GM19328 (cell line): ENCODE measurements at regions not wholly inside any gene's neighbourhood (a gene's known extent, or its start where the extent isn't known, plus 50 kb on each side); places are given as distances from the start of the nearest gene placed in this dataset.
"Not testable (repeated sequence)": the region's sequence is repeated elsewhere in the genome, so short reads cannot be mapped to it uniquely, and the experiment has no call there.

Experiments used
- ATAC-seq: cut with Tn5 transposase; IDR thresholded peaks from one replicate; pipeline ENCODE4 v1.9.1; 2021; ENCODE audit warnings: mild to moderate bottlenecking, moderate library complexity; ENCODE audit not compliant: unreplicated experiment

- no peak for ATAC-seq
Measured at GRCh38 chr7:119228482-119228881, 1004.0 kb downstream of the ANKRD7 start.

DNA sequence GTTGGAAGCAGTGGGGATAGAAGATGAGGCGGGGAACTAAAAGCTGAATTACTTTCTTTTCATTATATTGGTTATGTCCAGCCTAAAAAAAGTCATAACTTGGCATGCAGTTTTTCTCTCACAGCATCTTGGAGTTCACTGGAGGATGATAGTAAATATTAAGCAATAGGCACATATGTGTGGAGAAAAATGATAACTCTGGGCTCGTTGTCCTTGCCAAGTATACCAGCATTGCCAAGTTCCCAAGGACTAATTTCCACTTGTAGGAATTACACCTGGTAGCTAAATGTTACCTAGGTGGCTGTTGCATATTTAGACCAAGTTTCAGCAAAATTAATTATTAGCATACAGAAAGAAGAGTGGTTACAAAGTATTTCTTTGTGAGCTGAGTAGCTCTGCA, 1007.6 kb downstream of the ANKRD7 start:
- no peak for ATAC-seq

GRCh38 chr7:119233015-119233414, 1008.5 kb downstream of the ANKRD7 start:
- ATAC-seq: no peak

- ATAC-seq: no peak
Measured at GRCh38 chr7:119252962-119253361, 1020.0 kb upstream of the KCND2 start.

DNA sequence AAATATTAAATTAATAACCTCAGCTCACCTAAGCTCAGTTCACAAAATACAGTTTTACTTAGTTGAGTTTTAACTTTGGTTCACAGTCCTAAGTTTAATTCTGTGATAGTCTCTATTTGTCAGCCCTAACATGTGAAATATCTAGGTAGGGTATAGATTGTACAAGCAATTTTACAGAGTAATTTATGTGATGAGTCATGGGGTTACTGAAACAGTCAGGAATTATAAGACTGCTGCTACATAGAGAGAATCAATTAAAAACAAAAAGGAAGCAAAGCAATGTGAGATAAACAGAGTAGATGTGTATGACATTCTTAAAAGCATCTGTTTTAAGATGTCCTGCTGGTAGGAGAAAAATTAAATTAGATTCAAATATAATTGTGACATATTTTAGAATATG, 1018.2 kb upstream of the KCND2 start:
- ATAC-seq: no peak

DNA sequence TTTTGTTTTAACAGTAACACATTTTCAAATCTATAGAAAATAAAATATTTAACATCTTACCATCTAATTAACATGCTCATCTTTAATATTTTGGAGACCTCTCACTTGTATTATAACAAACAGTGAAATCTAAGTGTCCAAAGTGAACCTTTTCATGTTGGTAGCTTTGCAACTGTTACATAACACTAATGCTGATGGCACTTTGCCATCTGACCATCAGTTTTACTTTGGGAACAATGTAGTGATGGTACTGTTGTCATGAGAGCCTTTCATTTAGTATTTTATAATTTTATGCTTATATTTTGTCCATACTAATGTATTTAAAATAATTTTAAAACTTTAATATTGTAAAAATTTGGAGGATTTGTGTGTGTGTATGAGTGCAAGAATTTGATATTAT, 1017.0 kb upstream of the KCND2 start:
- ATAC-seq: no peak

DNA sequence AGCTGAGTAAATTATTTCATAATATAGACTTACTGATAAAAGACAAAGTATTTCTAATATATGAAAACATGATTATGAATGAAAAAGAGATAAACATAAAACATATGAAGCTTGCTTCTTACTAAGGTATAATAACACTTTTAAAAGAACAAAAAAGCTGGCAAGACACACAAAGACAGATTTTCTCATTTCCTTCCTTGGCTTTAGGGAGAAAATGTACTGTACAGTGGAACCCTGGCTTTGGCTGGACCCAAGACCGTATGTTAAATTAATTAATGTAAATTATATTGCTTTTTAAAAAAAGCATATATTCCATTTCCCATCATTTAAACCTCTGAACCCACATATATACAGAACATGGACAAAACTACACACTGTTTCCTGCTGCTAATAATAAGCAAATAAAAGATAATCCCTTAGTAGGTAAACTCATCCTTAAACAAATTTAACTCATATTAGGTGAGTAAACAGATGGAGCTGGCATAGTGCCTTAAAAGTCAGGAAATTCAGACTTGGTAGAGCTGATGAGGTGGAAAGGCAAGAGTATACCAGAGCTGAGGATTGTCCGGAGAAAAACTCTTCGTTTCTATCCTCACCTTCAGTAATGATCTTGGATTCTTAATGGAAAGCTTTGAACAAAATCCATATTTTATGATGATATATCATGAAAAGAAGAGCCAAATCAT, 1016.4 kb upstream of the KCND2 start:
- ATAC-seq: no peak

- not testable (repeated sequence) for ATAC-seq
Measured at GRCh38 chr7:119266790-119267189, 1006.2 kb upstream of the KCND2 start.

DNA sequence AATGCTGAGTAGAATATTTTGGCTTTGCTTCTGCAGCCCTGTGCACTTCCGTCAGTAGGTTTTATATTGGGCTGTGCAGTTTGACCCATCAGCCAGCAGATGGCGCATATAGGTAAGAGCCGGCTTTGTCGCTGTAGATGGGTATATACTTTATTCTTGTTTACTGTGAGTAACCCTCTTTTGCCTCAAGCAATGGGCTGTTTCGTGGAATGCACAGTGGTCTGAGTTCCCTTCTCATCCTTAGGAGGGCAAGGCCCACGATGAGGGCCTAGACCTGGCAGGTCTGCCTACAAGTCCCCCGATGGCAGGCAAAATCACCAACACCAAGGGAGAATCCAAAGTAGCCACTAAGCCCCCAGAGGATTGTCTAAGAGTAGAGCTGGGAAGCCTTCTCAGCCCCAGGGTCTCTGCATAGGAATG, 1002.9 kb upstream of the KCND2 start:
- ATAC-seq: peak; percentile 84

- no peak for ATAC-seq
Measured at GRCh38 chr7:119270644-119271043, 1002.3 kb upstream of the KCND2 start.

GRCh38 chr7:119271147-119271779, 1001.7 kb upstream of the KCND2 start:
- ATAC-seq: no peak

GRCh38 chr7:119281181-119281846, 991.7 kb upstream of the KCND2 start:
- ATAC-seq: no peak

DNA sequence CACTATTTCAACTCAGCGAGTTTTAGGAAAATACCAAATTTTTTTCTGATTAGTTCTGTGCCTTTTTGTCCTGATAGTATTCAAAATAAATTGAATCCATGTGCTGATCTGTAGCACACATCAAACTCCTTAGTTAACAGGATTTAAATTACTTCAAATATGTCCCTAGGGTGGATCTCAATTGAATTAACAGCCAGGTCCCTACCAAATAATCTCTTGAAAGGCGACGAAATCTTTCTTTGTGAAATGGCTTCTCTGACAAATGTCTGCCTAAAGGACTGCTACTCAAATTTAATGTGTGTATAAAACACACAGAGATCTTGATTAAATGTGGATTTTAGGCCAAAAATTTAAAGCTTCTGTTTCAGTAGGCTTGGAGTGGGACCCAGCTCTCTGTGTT, 989.6 kb upstream of the KCND2 start:
- ATAC-seq: no peak

DNA sequence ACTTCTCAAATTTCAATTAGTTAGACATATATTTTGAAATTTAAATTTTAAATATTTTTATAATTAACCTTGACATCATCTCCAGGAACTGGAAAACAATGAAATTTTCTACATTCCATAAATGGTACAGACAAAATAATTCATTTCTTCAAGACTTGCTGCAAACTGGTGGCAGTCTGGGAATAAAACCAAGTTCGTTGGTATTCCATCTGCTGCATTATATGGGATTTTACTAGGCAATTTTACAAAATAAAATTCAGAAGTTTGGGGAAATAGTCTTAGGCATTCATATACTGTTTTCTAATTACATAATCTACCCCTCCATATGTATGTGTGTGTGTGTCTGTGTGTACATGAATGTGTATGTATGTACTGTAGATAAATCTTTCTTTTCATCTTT, 984.6 kb upstream of the KCND2 start:
- no peak for ATAC-seq

DNA sequence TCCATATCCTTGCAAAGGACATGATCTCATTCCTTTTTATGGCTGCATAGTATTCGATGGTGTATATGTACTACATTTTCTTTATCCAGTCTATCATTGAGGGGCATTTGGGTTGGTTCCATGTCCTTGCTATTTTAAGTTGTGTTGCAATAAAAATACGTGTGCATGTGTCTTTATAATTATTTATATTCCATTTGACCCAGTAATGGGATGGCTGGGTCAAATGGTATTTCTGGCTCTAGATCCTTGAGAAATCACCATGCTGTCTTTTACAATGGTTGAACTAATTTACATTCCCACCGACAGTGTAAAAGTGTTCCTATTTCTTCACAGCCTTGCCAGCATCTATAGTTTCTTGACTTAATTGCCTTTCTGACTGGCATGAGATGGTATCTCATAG, 972.6 kb upstream of the KCND2 start:
- not testable (repeated sequence) for ATAC-seq

DNA sequence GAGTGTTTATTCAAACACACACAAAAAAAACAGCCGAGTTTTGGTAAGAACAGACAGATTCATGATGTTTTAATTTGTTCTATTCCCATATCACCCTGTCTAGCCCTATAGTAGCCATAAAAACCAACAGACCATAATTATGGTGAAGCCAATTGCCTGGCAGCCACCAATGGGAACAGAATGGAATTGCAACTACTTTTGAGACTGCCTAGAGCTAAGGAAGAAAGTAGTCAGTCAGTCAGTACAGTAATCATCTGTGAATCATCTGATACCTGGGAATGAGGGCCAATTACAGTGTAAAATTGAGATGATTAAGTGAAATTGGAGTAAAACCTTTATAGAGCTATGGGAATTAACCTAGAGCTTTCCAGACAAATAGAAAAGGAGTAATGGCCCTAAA, 952.7 kb upstream of the KCND2 start:
- no peak for ATAC-seq

GRCh38 chr7:119329715-119330114, 943.3 kb upstream of the KCND2 start:
- ATAC-seq: no peak

DNA sequence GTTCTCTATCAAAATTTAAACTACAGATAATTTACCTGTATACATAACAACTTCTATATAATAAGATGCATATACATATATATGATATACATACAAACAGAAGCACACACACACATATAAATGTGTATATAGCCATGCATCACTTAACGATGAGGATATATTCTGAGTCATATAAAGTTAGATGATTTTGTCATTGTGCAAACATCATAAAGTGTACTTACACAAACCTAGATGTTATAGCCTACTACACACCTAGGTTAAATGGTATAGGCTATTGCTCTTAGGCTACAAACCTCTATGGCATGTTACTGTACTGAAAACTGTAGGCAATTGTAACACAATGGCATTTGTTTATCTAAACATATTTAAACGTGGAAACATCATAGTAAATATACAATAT, 937.6 kb upstream of the KCND2 start:
- ATAC-seq: no peak

DNA sequence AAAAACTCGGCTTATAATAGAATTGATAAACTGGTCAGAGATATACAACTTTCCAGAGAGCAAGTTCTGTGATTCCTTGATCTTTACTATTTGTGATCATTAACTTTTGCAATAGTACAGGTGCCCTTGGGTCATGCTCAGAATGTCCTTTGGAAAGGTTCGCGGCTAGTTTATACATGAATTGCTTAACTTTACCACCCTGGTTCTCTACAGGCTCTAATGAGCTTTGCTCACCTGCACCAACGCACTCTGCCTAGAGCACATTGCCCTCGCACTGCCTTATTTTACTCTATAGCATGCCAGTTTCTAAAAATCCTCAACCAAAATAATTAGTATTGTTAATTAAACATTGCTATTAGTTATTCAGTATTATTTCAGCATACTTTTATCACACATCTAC, 931.2 kb upstream of the KCND2 start:
- no peak for ATAC-seq

DNA sequence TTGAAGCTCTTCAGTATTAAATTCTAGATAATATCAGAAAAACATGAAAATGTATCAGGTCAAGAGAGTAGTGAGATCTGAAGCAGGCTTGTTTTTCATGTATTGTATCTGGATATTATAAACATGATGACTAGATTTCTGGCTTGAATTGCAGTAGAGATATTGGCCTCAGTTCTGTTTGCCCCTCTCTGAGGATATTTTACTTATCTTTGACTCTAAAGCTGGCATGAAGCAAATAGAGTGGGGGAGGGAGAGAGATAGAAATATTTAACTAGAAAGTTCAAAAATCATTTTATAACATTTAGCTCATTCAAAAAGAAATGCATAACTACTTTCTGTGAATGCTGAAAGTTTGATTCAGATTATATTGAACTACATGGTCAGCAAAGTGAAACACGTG, 929.7 kb upstream of the KCND2 start:
- no peak for ATAC-seq

DNA sequence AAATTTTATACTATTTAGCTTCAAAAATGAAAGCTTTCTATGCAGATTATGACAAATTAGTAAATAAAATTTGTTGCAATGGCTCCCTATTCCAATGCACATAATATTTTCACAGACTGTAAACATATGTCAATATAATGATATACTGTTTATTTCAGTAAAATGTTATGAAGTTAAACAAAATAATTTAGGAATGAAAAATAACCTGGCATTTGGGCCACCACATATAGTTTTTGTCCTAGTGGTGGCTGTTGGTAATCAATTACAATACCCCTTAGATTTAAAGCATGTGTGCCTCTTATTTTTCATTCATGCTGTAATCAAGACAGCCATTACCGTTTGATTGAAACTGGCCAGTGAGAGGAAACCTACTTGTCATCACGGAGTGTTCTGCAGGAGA, 928.5 kb upstream of the KCND2 start:
- ATAC-seq: no peak

- no peak for ATAC-seq
Measured at GRCh38 chr7:119348491-119348890, 924.5 kb upstream of the KCND2 start.
